ENCODE measurements at regions not wholly inside any gene's neighbourhood (a gene's known extent, or its start where the extent isn't known, plus 50 kb on each side); places are given as distances from the start of the nearest gene placed in this dataset.

DNA sequence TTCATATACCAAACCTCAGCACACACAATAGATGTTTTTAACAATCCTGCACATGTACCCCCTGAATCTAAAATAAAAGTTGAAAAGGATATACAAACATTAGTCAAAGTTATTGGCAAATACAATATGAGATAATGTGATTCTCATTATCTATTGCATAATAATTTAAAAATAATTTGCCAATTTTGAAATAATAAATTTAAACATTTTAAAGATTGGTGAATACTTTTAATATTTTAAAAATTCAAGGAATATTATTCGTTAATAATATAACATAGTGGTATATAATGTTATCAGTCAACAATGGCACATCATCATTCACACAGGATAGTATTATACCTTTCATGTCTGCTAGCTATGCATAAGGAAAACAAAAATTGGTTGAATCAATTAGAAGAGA is 207.0 kb upstream of the SP8 start:
- DNase-seq (no peak), ATAC-seq (ENCODE audit: low read depth) (no peak)
- peaks cover 3% of the 10 kb centered on the region for H3K9me3 Mint-ChIP-seq
- no peaks in the 10 kb centered on the region for H3K27me3 Mint-ChIP-seq
- intact Hi-C loops (cut with micrococcal nuclease): no loop called here
- ChIA-PET POLR2A (no interaction called here), CTCF (no interaction called here)
- H3K36me3 Mint-ChIP-seq (ENCODE audit: low read depth): no peaks in the 10 kb centered on the region
- H3K27ac Mint-ChIP-seq: no peak overlapping the region
- H3K4me3 Mint-ChIP-seq: no peak overlapping the region
- H3K4me1 Mint-ChIP-seq: no peaks in the 10 kb centered on the region
- TF ChIP-seq, protein P1, sequence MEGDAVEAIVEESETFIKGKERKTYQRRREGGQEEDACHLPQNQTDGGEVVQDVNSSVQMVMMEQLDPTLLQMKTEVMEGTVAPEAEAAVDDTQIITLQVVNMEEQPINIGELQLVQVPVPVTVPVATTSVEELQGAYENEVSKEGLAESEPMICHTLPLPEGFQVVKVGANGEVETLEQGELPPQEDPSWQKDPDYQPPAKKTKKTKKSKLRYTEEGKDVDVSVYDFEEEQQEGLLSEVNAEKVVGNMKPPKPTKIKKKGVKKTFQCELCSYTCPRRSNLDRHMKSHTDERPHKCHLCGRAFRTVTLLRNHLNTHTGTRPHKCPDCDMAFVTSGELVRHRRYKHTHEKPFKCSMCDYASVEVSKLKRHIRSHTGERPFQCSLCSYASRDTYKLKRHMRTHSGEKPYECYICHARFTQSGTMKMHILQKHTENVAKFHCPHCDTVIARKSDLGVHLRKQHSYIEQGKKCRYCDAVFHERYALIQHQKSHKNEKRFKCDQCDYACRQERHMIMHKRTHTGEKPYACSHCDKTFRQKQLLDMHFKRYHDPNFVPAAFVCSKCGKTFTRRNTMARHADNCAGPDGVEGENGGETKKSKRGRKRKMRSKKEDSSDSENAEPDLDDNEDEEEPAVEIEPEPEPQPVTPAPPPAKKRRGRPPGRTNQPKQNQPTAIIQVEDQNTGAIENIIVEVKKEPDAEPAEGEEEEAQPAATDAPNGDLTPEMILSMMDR (IDR thresholded peaks at IDR 0.05): no peak

DNA sequence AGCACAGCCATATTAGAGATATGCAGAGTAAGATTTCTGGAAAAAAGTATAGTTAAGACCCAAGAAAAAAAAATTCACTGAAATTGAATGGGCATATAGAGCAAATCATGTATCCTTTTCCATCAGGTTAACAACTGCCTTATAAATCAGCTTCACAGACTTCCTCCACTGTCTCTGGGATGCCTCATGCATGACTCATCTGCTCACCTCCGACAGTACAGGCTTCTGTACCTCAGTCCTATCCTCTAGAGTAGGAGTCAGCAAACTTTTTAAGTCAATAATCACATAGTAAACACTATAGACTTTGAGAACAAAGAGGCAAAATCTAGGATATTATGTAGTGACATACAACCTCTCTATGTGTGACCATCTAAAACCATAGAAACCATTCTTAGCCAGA is 211.6 kb upstream of the SP8 start:
- Mint-ChIP-seq H3K36me3 (ENCODE audit: low read depth) (no peaks in the 10 kb centered on the region), H3K4me3 (no peak overlapping the region), H3K27me3 (no peaks in the 10 kb centered on the region), H3K27ac (no peak overlapping the region), H3K9me3 (peaks cover 3% of the 10 kb centered on the region), H3K4me1 (no peaks in the 10 kb centered on the region)
- TF ChIP-seq, protein P1 (IDR thresholded peaks at IDR 0.05): no peak
- POLR2A ChIA-PET: no interaction called here
- ATAC-seq (ENCODE audit: low read depth) (no peak), DNase-seq (no peak)
- intact Hi-C loops (cut with micrococcal nuclease): no loop called here
- CTCF ChIA-PET: no interaction called here

DNA sequence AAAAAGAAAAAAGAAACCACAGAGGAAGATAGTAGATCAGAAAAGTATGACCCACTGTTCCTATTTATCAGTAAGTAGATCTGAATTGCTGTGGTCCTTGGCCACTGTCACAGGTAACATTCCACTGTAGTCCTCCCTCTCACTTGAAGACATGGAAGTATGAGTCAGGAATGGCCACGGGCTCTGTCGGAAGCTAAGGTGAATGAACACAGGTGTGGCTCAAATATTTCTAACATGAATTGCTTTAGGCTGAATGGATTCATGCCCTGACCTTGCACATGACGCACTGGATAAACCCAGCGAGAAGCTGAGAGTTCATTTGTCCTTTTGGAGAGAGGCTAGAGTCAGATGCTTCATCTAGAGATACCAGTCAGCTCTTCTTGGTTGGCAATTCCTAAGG is 224.5 kb upstream of the SP8 start:
- Mint-ChIP-seq H3K27me3 (no peaks in the 10 kb centered on the region), H3K27ac (no peak overlapping the region), H3K36me3 (ENCODE audit: low read depth) (no peaks in the 10 kb centered on the region), H3K4me3 (no peak overlapping the region), H3K4me1 (no peaks in the 10 kb centered on the region), H3K9me3 (peaks cover 5% of the 10 kb centered on the region)
- intact Hi-C loops (cut with micrococcal nuclease): no loop called here
- no peak for DNase-seq
- TF ChIP-seq, protein P1 (IDR thresholded peaks at IDR 0.05): no peak
- CTCF ChIA-PET: no interaction called here
- POLR2A ChIA-PET: no interaction called here
- no peak for ATAC-seq (ENCODE audit: low read depth)

DNA sequence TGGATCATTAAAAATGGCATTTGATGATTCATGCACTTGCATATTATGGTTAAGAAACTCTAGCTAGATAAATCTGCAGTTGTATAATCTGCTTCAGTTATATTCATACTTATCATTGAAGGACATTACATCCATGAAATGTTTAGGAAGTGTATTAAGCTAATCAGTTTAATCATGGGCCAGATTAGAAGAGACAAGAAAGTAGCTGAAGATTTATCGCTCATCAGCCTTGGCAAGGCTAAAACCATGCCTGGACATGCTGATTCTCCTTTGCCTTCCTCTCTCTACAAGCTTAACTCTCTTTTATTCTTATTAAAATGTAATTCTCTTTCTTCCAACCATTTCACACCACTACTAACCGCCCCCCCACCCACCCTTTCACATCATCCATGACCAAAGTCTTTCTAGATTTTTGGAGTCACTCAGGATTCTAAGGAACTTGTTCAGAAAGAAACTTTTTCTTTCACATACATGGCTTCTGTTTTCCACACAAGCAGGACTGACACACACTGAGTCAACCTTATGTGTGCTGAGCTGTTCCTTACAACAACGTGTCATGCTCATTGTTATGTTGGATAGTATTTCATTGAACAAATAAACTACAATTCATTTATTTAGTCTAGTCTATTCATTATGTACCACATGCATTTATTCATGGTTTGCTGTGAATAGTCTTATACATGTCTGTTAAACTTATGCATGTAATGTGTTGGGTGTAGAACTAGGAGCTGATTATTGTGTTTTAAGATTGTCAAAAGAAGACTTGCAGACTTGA is 227.3 kb upstream of the SP8 start:
- Mint-ChIP-seq H3K9me3 (peaks cover 3% of the 10 kb centered on the region), H3K4me3 (no peak overlapping the region), H3K4me1 (no peaks in the 10 kb centered on the region), H3K27me3 (no peaks in the 10 kb centered on the region), H3K27ac (no peak overlapping the region), H3K36me3 (ENCODE audit: low read depth) (no peaks in the 10 kb centered on the region)
- DNase-seq: no peak
- ChIA-PET POLR2A (no interaction called here), CTCF (no interaction called here)
- TF ChIP-seq, protein P1 (IDR thresholded peaks at IDR 0.05): no peak
- intact Hi-C loops (cut with micrococcal nuclease): no loop called here
- no peak for ATAC-seq (ENCODE audit: low read depth)

DNA sequence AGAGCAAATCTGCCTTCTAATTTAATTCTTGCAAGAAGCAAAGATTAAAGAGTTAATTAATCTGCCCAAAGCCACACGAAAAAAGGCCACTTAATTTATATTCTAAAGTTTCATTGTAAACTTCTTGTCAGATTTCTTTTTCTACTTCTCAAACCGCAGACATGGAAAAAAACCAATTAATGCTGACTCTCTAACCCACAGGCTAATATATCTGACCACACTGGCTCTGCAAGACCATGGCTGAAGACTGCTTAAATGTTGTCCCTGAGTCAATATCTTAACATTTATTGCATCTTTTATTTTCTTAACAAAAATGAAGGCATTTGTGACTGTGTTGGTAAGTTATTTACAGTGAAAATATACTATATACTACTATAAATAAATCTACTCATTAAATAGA is 234.0 kb upstream of the SP8 start:
- Mint-ChIP-seq H3K36me3 (ENCODE audit: low read depth) (no peaks in the 10 kb centered on the region), H3K9me3 (peaks cover 4% of the 10 kb centered on the region), H3K27ac (no peak overlapping the region), H3K4me3 (no peak overlapping the region), H3K4me1 (no peaks in the 10 kb centered on the region), H3K27me3 (no peaks in the 10 kb centered on the region)
- CTCF ChIA-PET: no interaction called here
- ATAC-seq (ENCODE audit: low read depth): no peak
- TF ChIP-seq, protein P1 (IDR thresholded peaks at IDR 0.05): no peak
- no peak for DNase-seq
- intact Hi-C loops (cut with micrococcal nuclease): no loop called here
- POLR2A ChIA-PET: no interaction called here

Measured in activated B cell treated with CpG ODN at 0.5 μM for 24 hours (primary cell).